Heart right ventricle (tissue), 16 donors: ENCODE measurements at regions not wholly inside any gene's neighbourhood (a gene's known extent, or its start where the extent isn't known, plus 50 kb on each side); places are given as distances from the start of the nearest gene placed in this dataset.

Experiments used
- ATAC-seq, 8 donors: fragments of 200-7000 bp; cut with Tn5 transposase; one replicate each; pipeline ENCODE4 v1.9.1; 2020; ENCODE audit warnings: mild to moderate bottlenecking in 8 of 8, moderate library complexity in 8 of 8, moderate number of reproducible peaks in 1 of 8
- DNase-seq, 2 donors: peaks; one replicate each; pipeline ENCODE4 v3.0.0-alpha.2; 2020
- H3K27ac ChIP-seq, 10 donors: fragments of 200-600 bp; sonication (generic) in 2 of 10; one replicate each; pipeline versions ENCODE4 v1.5.0 to v1.8.0; 2020 to 2022; ENCODE audit warnings: mild to moderate bottlenecking in 3 of 10
- H3K27me3 ChIP-seq, 7 donors: fragments of 200-600 bp; one replicate each; pipeline ENCODE4 v1.8.0; 2021 to 2022; ENCODE audit warnings: mild to moderate bottlenecking in 2 of 7
- H3K36me3 ChIP-seq, 9 donors: fragments of 200-600 bp; sonication (generic) in 1 of 9; one replicate each; pipeline versions ENCODE4 v1.5.0 to v1.8.0; 2020 to 2022; ENCODE audit warnings: mild to moderate bottlenecking in 2 of 9
- H3K4me1 ChIP-seq, 9 donors: fragments of 200-600 bp; sonication (generic) in 1 of 9; one replicate each; pipeline versions ENCODE4 v1.5.0 to v1.8.0; 2020 to 2022; ENCODE audit warnings: mild to moderate bottlenecking in 4 of 9
- H3K4me3 ChIP-seq, 10 donors: fragments of 200-600 bp; sonication (generic) in 2 of 10; one replicate each; pipeline versions ENCODE4 v1.5.0 to v1.8.0; 2020 to 2022; ENCODE audit warnings: mild to moderate bottlenecking in 7 of 10, moderate library complexity in 2 of 10
- H3K9me3 ChIP-seq, 11 donors: fragments of 200-600 bp in 10 of 11; sonication (generic) in 2 of 11; one replicate each; pipeline versions ENCODE4 v1.5.0 to v1.8.0; 2013 to 2022; ENCODE audit warnings: mild to moderate bottlenecking in 2 of 11, control low read depth in 1 of 11, moderate library complexity in 1 of 11
- WGBS, 2 donors: extraction: QIAGEN DNeasy Blood & Tissue Kit; methylation state at CpG; one replicate each; pipeline ENCODE4 v1.1.7; 2013; ENCODE audit warnings: inconsistent platforms in 1 of 2; 5-methylcytosine and 5-hydroxymethylcytosine counted together
- intact Hi-C, 10 donors: fragments of 100-400 bp; cut with DNase I; formaldehyde crosslinking; loops; one replicate each; pipeline versions ENCODE4 v1.11.1 to v1.14.2; 2022
- TF ChIP-seq, protein P1 (sequence below), 9 donors: fragments of 200-600 bp; sonication (generic) in 2 of 9; IDR thresholded peaks; one replicate each; pipeline versions ENCODE4 v1.5.0 to v1.8.0; 2021 to 2022; ENCODE audit warnings: antibody characterized with exemption in 9 of 9, mild to moderate bottlenecking in 5 of 9, moderate library complexity in 1 of 9
- donor health status: Arrhythmogenic right ventricular cardiomyopathy.
- donor health status: ischemic (EF 13 %, LVEDD 7.1; RV severe dilation, severe dysfunction).
- donor health status: healthy with polysubstance abuse.
- donor health status: DM: no; HTN: yes; CAD: no.
- donor health status: DM: no; HTN: no; CAD: no.
- donor health status: ischemic (EF 25% LVEDD 6.9; RV normal size, moderate dysfunction).
- donor health status: ischemic (EF 25% LVEDD 5.7; RV mildly dilated, moderate dysfunction).
- donor health status: healthy.
- donor health status: DM: yes; HTN: yes; CAD: no.
- donor health status: Ischemic cardiomyopathy.
- donor health status: ischemic (EF 35%, LVEDD 5.7; RV mildly dilated, moderate dysfunction).
- donor health status: nonischemic (EF 11% LVEDD 7.7; RV severe dilation, severe dysfunction).
- donor health status: DM: yes; HTN: yes; CAD: no.
- donor health status: PGD.
- donor health status: ischemic (EF 29% LVEDD 5.4; RV normal size, mild dysfunction).
- donor health status: nonischemic (EF 23%, LVEDD 6.1; RV moderate dilation, normal function).

DNA sequence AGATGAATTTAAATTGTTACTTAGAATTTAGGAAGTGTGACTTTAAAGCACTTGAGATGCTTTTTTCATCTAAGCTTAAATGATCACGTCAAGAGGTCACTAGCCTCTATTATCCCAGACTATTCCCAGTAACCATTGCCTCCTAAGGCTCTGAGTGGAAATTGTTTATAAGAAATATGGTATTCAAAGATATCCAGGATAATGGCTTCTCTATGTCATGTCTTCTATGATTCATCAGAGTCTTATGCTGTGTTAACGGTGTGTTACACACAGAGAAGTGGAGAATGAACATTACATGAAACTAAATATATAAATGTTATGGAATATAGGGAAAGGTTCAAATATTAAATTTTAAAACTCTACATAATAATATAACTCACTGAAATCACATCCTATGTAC is 79.8 kb upstream of the NBEA start:
- Histone ChIP-seq H3K4me3 (no peak overlapping the region), H3K9me3 (no peaks in the 10 kb centered on the region), H3K27ac (no peak overlapping the region), H3K4me1 (no peaks in the 10 kb centered on the region), H3K27me3 (no peaks in the 10 kb centered on the region), H3K36me3 (no peaks in the 10 kb centered on the region)
- ATAC-seq (no peak), DNase-seq (no peak)
- WGBS, 2 donors, result 88% methylated on average over 2 of the region's 2 CpGs
- TF ChIP-seq, protein P1, sequence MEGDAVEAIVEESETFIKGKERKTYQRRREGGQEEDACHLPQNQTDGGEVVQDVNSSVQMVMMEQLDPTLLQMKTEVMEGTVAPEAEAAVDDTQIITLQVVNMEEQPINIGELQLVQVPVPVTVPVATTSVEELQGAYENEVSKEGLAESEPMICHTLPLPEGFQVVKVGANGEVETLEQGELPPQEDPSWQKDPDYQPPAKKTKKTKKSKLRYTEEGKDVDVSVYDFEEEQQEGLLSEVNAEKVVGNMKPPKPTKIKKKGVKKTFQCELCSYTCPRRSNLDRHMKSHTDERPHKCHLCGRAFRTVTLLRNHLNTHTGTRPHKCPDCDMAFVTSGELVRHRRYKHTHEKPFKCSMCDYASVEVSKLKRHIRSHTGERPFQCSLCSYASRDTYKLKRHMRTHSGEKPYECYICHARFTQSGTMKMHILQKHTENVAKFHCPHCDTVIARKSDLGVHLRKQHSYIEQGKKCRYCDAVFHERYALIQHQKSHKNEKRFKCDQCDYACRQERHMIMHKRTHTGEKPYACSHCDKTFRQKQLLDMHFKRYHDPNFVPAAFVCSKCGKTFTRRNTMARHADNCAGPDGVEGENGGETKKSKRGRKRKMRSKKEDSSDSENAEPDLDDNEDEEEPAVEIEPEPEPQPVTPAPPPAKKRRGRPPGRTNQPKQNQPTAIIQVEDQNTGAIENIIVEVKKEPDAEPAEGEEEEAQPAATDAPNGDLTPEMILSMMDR (IDR thresholded peaks at IDR 0.05), result no peak
- intact Hi-C loops, result no loop called here

DNA sequence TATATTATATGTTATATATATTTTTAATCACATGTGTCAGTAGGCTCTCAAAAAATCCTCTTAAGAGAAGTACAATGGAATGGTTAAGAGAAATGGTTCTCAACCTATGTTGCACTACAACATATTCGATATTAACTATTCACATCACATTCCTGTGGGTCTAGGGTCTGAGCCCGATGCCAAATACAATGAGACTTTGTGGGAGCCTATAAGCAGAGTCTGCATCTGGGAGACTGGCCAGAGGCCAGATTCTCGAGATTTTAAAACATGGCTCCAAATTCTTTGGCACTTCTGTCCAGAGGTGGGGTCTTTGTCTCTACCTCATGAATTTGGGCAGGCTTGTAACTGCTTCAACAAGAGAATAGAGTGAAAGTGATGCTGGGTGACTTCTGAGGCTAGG is 79.4 kb upstream of the NBEA start:
- no peak for ATAC-seq
- intact Hi-C loops, result no loop called here
- 82 to 86% methylated on average over 3 of the region's 3 CpGs for WGBS, 2 donors

DNA sequence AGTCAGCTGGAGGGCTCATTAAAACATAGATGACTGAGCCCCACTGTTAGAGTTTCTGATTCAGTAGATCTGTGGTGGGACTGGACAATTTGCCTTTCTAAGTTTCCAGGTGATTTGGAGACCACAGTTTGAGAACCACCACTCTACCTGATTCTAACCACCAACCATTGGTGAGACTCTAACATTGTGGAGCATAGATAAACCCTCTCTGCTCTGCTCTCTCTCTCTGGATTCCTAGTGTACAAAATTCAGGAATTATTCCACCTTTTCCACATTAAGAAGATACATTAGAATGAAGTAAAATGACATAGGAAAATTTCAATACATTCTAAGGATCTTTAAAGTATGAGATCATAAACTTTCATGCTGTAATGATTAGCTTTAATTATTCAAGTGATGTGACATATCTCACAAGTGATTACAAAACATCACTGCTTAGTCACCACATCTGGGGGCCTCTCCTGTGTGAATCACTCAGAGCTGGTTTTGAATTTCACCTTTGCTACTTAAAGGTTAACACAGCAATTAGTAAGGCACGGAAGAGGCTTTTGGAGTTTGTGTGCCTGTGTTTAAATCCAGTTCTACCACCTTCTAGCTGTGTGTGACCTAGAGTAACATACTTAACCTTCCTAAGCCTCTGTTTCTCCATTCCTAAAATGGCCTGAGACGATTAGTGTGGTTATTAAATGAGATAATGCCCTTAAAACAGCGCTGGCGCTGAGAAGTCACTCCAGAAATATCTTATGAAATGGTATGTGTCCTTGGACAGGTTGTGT is 78.5 kb upstream of the NBEA start:
- intact Hi-C loops, result no loop called here
- Histone ChIP-seq H3K27me3 (no peaks in the 10 kb centered on the region), H3K4me3 (no peak overlapping the region), H3K27ac (no peak overlapping the region), H3K36me3 (no peaks in the 10 kb centered on the region), H3K9me3 (no peaks in the 10 kb centered on the region), H3K4me1 (no peaks in the 10 kb centered on the region)
- DNase-seq (no peak), ATAC-seq (peak in 1 of 8 donors; percentile 61)
- TF ChIP-seq, protein P1 (IDR thresholded peaks at IDR 0.05), result no peak
- 67 to 82% methylated on average over 4 of the region's 4 CpGs for WGBS, 2 donors

More for the DNA sequence above, 79.4 kb upstream of the NBEA start:
- no peak overlapping the region for H3K4me3 ChIP-seq
- H3K36me3 ChIP-seq, result no peaks in the 10 kb centered on the region
- no peaks in the 10 kb centered on the region for H3K4me1 ChIP-seq
- H3K27me3 ChIP-seq, result no peaks in the 10 kb centered on the region
- no peaks in the 10 kb centered on the region for H3K9me3 ChIP-seq
- no peak overlapping the region for H3K27ac ChIP-seq
- TF ChIP-seq, protein P1 (IDR thresholded peaks at IDR 0.05), result no peak
- no peak for DNase-seq

DNA sequence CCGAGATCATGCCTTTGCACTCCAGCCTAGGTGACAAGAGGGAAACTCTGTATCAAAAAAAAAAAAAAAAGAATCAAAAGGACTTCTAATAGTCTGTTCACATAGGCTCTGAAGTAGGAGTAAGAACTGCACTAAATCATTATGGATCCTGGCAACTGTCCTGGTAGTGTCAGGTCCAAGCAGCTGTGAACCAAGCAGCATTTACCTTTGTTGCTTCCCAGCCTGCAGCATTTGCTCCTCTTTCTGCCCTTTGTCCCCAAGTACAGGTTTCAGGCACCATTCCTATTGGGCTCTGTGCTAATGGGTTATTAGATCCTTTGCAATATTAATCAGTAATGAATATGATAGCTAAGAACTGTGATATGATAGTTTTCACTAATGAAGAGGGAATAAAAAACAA is 77.4 kb upstream of the NBEA start:
- TF ChIP-seq, protein P1 (IDR thresholded peaks at IDR 0.05), result no peak
- Histone ChIP-seq H3K27ac (no peak overlapping the region), H3K27me3 (no peaks in the 10 kb centered on the region), H3K4me3 (no peak overlapping the region), H3K9me3 (no peaks in the 10 kb centered on the region), H3K4me1 (no peaks in the 10 kb centered on the region), H3K36me3 (no peaks in the 10 kb centered on the region)
- ATAC-seq (no peak), DNase-seq (no peak)
- WGBS, 2 donors, result 91 to 96% methylated on average over 1 of the region's 1 CpG
- intact Hi-C loops, result no loop called here
